OCI-LY3 (cell line): ENCODE measurements at regions not wholly inside any gene's neighbourhood (a gene's known extent, or its start where the extent isn't known, plus 50 kb on each side); places are given as distances from the start of the nearest gene placed in this dataset.
"Not testable (repeated sequence)": the region's sequence is repeated elsewhere in the genome, so short reads cannot be mapped to it uniquely, and the experiment has no call there.

Experiments used
- H2AFZ ChIP-seq: fragments of 200-600, 300-600 bp; shearing (Covaris generic); 2 replicates; pipeline ENCODE4 v1.6.0; 2014; ENCODE audit warnings: antibody characterized with exemption, low read depth, low read length
- H3K27ac ChIP-seq: fragments of 200-600, 300-600 bp; sonication (generic); 2 replicates; pipeline ENCODE4 v1.5.1; 2014; ENCODE audit warnings: mild to moderate bottlenecking, low read length, moderate library complexity, mixed read lengths
- H3K27me3 ChIP-seq: fragments of 200-600, 300-600 bp; sonication (generic); 2 replicates; pipeline ENCODE4 v1.6.1; 2014; ENCODE audit warnings: low read depth, low read length, mixed read lengths
- H3K36me3 ChIP-seq: fragments of 200-600, 300-600 bp; sonication (generic); replicated peaks from 2 replicates; pipeline ENCODE3; 2014; ENCODE audit warnings: low read depth, low read length, mixed read lengths
- H3K4me1 ChIP-seq: fragments of 300-600, 200-600 bp; sonication (generic); 2 replicates; pipeline ENCODE4 v1.6.1; 2014; ENCODE audit warnings: low read length, mixed read lengths
- H3K4me2 ChIP-seq: fragments of 200-600, 300-600 bp; sonication (generic); 2 replicates; pipeline ENCODE4 v1.6.1; 2014; ENCODE audit warnings: low read length, mixed read lengths
- H3K4me3 ChIP-seq: fragments of 300-600, 200-600 bp; sonication (generic); 2 replicates; pipeline ENCODE4 v1.5.1; 2014; ENCODE audit warnings: antibody characterized with exemption, mild to moderate bottlenecking, low read length, moderate library complexity
- H3K79me2 ChIP-seq: fragments of 300-600, 200-600 bp; shearing (Covaris generic); 2 replicates; pipeline ENCODE4 v1.6.1; 2014; ENCODE audit warnings: mild to moderate bottlenecking, low read length, mixed read lengths
- H3K9ac ChIP-seq: fragments of 300-600, 200-600 bp; shearing (Covaris generic); 2 replicates; pipeline ENCODE4 v1.6.0; 2014; ENCODE audit warnings: mild to moderate bottlenecking, low read length, moderate library complexity
- H3K9me3 ChIP-seq: fragments of 200-600, 300-600 bp; shearing (Covaris generic); 2 replicates; pipeline ENCODE4 v1.6.1; 2014; ENCODE audit warnings: low read length, mixed read lengths; ENCODE audit not compliant: insufficient read depth
- H4K20me1 ChIP-seq: fragments of 200-600, 300-600 bp; sonication (generic); 2 replicates; pipeline ENCODE4 v1.6.1; 2016; ENCODE audit warnings: low read length, mixed read lengths; ENCODE audit not compliant: insufficient read depth
- EZH2phosphoT487 ChIP-seq: fragments of 200-600 bp; shearing (Covaris generic); IDR thresholded peaks from 2 replicates; pipeline ENCODE4 v1.6.1; 2018; ENCODE audit warnings: antibody characterized with exemption, mixed run types, low read depth
- TF ChIP-seq, protein P1 (sequence below): fragments of 200-600, 300-600 bp; sonication (generic); IDR thresholded peaks from 2 replicates; pipeline ENCODE4 v1.5.1; 2014; ENCODE audit warnings: antibody characterized with exemption, low read length, low read depth

DNA sequence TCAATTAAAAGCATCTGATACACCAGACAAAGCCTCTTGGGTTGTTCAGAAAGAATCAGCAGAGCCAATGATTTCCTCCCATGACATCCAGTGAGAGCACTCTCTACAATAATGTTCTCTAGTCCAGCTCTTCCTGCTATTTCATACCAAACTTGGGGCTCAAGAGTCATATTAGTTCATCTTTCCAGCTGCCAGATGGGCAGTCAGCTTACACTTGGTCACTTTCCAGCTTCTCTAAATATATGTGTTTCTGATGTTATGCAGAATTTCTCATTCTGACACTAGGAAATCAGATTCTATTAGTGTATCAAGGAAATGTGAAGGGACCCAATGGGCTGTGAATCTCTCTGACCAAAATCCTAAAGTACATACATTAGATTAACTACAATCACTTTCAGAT, 148.9 kb downstream of the ENC1 start:
- H4K20me1 ChIP-seq = no peaks in the 10 kb centered on the region
- H3K27me3 ChIP-seq = peaks cover 36% of the 10 kb centered on the region
- no peaks in the 10 kb centered on the region for H3K79me2 ChIP-seq
- peaks cover 23% of the 10 kb centered on the region for H3K4me1 ChIP-seq
- H3K4me3 ChIP-seq = no peak overlapping the region
- peak overlapping the region; percentile 82 for H3K4me2 ChIP-seq
- H3K36me3 ChIP-seq = no peaks in the 10 kb centered on the region
- H3K27ac ChIP-seq = no peak overlapping the region
- no peak overlapping the region for H2AFZ ChIP-seq
- no peaks in the 10 kb centered on the region for H3K9me3 ChIP-seq
- H3K9ac ChIP-seq = no peak overlapping the region
- TF ChIP-seq EZH2phosphoT487 = no peak
- TF ChIP-seq, protein P1, sequence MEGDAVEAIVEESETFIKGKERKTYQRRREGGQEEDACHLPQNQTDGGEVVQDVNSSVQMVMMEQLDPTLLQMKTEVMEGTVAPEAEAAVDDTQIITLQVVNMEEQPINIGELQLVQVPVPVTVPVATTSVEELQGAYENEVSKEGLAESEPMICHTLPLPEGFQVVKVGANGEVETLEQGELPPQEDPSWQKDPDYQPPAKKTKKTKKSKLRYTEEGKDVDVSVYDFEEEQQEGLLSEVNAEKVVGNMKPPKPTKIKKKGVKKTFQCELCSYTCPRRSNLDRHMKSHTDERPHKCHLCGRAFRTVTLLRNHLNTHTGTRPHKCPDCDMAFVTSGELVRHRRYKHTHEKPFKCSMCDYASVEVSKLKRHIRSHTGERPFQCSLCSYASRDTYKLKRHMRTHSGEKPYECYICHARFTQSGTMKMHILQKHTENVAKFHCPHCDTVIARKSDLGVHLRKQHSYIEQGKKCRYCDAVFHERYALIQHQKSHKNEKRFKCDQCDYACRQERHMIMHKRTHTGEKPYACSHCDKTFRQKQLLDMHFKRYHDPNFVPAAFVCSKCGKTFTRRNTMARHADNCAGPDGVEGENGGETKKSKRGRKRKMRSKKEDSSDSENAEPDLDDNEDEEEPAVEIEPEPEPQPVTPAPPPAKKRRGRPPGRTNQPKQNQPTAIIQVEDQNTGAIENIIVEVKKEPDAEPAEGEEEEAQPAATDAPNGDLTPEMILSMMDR = no peak

DNA sequence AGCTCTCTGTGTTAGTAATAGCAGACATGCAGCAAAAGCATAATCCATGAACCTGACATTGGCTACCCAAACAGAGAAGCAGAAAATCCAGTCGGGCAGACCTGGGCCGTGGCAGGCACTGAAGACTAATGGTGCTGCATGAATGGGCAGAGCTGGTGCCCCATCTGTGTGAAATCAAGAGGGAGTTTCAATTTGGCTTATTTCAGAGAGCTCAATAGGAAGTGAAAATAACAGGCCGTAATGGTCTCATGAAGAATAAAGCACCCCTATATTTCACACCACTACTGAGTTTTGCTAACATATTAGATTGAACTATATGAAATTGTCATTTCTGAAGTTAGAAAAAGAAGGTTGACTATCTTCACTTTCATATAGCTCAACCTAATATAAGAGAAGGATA, 149.7 kb downstream of the ENC1 start:
- TF ChIP-seq, protein P1 = no peak
- TF ChIP-seq EZH2phosphoT487 = no peak
- Histone ChIP-seq H3K4me1 (peaks cover 23% of the 10 kb centered on the region), H3K4me3 (peak overlapping the region; percentile 54), H3K36me3 (no peaks in the 10 kb centered on the region), H3K9ac (no peak overlapping the region), H3K4me2 (peak overlapping the region; percentile 82), H3K27me3 (peaks cover 43% of the 10 kb centered on the region), H4K20me1 (no peaks in the 10 kb centered on the region), H3K27ac (no peak overlapping the region), H3K9me3 (no peaks in the 10 kb centered on the region), H3K79me2 (no peaks in the 10 kb centered on the region), H2AFZ (no peak overlapping the region; the same call in 1 of the 2 replicates)

DNA sequence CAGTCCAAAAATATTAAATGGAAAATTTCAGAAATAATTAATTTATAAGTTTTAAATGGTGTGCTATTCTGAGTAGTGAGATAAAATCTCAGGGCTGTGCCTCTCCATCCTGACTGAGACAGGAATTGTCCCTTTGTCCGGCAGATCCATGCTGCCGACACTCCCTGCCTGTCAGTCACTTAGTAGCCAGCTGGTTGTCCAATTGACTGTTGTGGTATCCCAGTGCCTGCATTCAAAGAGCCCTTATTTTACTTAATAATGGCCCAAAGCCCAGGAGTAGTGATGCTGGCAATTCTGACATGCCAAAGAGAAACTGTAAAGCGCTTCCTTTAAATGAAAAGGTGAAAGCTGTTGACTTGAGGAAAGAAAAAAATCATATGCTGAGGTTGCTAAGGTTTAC, 157.5 kb downstream of the ENC1 start:
- no peaks in the 10 kb centered on the region for H3K9me3 ChIP-seq
- no peak overlapping the region for H3K4me2 ChIP-seq
- 0 out of 2 replicates have a peak, but pooled peaks cover 8% of the 10 kb centered on the region for H3K27me3 ChIP-seq
- no peak overlapping the region for H3K9ac ChIP-seq
- H3K4me1 ChIP-seq = no peaks in the 10 kb centered on the region
- no peak overlapping the region for H3K4me3 ChIP-seq
- H3K27ac ChIP-seq = no peak overlapping the region
- no peak overlapping the region for H2AFZ ChIP-seq
- no peaks in the 10 kb centered on the region for H3K79me2 ChIP-seq
- no peaks in the 10 kb centered on the region for H4K20me1 ChIP-seq
- H3K36me3 ChIP-seq = no peaks in the 10 kb centered on the region
- TF ChIP-seq, protein P1 = no peak
- no peak for TF ChIP-seq EZH2phosphoT487

GRCh38 chr5:74482523-74482922, 158.0 kb downstream of the ENC1 start:
- Histone ChIP-seq H3K9me3 (no peaks in the 10 kb centered on the region), H3K27ac (no peak overlapping the region), H3K9ac (no peak overlapping the region), H4K20me1 (no peaks in the 10 kb centered on the region), H3K4me2 (no peak overlapping the region), H3K79me2 (no peaks in the 10 kb centered on the region), H3K4me1 (no peaks in the 10 kb centered on the region), H3K4me3 (no peak overlapping the region), H3K36me3 (no peaks in the 10 kb centered on the region), H3K27me3 (peaks cover 12% of the 10 kb centered on the region), H2AFZ (no peak overlapping the region)
- TF ChIP-seq EZH2phosphoT487 = no peak
- TF ChIP-seq, protein P1 = no peak

- H3K27ac ChIP-seq, H3K4me1 ChIP-seq, H3K9me3 ChIP-seq, H3K4me3 ChIP-seq, H3K36me3 ChIP-seq, H4K20me1 ChIP-seq, H3K79me2 ChIP-seq, H3K9ac ChIP-seq, H3K4me2 ChIP-seq, H2AFZ ChIP-seq: not testable (repeated sequence)
- H3K27me3 ChIP-seq = peaks cover 21% of the 10 kb centered on the region
These were observed 159.2 kb downstream of the ENC1 start for GRCh38 chr5:74481357-74481756.
